ENCODE measurements at regions not wholly inside any gene's neighbourhood (a gene's known extent, or its start where the extent isn't known, plus 50 kb on each side); places are given as distances from the start of the nearest gene placed in this dataset.

DNA sequence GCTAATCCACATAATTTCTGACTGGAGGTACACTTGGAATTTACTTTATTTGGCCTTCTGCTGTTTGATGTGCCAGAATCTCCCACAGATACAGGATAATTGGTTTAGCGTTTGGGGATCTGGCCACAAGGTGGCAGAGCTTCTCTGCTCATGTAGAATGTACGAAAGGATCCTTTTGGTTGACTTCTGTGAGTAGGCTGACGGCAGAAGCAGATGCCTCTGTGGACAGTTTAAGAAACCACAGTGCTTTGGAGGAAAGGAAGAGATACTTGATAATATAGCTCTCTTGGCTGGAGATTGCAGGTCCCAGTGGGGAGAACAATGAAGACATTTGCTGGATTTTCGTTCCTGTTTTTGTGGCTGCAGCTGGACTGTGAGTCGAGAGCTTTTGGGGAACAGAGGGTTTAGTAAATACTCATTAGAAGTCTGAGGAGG, 75.3 kb upstream of the OR4E1 start:
- no peak overlapping the region for H3K4me3 ChIP-seq (ENCODE audit: low read length)
- no peak for DNase-seq (ENCODE audit: low read depth)
- TF ChIP-seq, protein P1, sequence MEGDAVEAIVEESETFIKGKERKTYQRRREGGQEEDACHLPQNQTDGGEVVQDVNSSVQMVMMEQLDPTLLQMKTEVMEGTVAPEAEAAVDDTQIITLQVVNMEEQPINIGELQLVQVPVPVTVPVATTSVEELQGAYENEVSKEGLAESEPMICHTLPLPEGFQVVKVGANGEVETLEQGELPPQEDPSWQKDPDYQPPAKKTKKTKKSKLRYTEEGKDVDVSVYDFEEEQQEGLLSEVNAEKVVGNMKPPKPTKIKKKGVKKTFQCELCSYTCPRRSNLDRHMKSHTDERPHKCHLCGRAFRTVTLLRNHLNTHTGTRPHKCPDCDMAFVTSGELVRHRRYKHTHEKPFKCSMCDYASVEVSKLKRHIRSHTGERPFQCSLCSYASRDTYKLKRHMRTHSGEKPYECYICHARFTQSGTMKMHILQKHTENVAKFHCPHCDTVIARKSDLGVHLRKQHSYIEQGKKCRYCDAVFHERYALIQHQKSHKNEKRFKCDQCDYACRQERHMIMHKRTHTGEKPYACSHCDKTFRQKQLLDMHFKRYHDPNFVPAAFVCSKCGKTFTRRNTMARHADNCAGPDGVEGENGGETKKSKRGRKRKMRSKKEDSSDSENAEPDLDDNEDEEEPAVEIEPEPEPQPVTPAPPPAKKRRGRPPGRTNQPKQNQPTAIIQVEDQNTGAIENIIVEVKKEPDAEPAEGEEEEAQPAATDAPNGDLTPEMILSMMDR (conservative IDR thresholded peaks at IDR 0.05; ENCODE audit: low read depth, low read length): peak; percentile 80

DNA sequence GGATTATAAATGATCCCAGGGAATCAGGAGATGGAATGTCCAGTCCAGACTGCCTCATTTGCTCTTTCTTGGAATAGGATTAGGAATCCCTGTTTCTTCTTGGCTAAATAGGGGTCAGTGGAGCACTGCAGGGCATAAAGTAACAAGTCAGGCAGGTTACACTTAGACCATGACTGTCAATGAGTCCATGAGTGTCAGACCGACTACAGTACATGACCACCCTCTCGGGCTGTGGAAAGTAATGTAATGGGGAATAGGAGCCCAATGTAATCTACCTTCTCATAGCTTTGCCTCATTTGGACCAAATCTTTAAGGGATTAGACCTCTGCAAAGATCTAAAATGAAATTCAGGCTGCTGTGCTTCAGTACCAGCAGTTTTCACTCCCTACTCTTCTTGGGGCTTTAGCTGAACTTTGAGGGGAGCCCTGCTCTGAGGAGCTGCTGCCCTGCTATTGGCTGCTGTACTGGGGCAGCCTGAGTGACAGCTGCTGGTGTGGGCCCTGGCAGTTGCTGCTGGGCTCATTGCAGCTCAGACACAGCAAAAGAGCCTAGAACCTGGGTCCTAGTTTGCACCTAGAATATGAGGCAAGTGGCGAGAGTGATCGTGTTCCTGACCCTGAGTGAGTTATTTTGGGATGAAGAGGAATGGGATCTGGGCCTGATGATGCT, 62.2 kb upstream of the OR4E1 start:
- no peak for DNase-seq (ENCODE audit: low read depth)
- TF ChIP-seq, protein P1 (conservative IDR thresholded peaks at IDR 0.05; ENCODE audit: low read depth, low read length): no peak
- H3K4me3 ChIP-seq (ENCODE audit: low read length): no peak overlapping the region

DNA sequence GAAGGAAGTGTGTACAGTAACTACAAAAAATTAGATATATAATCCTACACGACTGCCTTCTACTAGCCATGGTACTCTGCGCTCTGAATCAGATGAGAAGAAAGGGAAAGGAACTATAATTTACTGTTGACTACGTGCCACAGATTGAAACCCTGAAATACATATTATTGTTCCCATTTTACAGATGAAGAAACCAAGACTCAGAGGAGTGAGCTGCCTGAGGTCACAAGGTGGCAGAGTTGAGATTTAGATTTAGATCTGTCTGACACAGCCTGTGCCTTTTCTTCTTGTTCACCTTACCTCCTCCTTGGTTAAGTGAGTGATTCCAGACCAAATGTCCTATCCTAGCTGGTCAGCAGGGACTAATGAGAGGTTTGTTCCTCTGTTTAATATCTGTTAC, 61.6 kb upstream of the OR4E1 start:
- DNase-seq (ENCODE audit: low read depth): no peak
- TF ChIP-seq, protein P1 (conservative IDR thresholded peaks at IDR 0.05; ENCODE audit: low read depth, low read length): no peak
- H3K4me3 ChIP-seq (ENCODE audit: low read length): no peak overlapping the region

DNA sequence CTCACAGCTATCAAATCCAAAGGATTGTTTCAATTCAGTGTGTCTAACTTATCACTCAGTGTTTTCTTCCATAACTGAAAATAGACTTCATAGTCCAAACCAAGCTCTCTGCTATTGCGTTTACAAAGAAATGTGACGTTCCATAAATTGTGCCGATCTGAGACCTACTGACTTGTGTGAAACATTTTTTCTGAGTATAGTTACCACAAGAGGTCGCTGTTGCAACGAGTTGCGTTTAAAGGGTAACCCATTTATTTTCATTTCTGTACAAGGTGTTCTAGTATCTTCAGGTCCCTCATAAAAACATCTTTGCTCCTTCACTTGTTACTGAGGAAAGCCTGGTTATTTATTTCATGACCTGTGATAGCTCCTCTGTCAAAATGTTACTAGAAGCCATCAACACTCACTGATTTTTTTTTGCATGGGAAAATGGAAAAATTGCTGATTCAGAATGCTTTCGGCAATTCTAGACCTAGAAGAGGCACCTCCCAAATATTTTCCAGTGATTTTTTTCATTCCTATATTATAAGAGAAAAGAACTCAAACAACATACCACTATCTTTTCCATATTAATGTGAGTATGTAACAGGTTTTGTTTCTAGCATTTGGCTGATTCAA, 60.9 kb upstream of the OR4E1 start:
- TF ChIP-seq, protein P1 (conservative IDR thresholded peaks at IDR 0.05; ENCODE audit: low read depth, low read length): peak; percentile 65
- DNase-seq (ENCODE audit: low read depth): no peak
- H3K4me3 ChIP-seq (ENCODE audit: low read length): no peak overlapping the region

DNA sequence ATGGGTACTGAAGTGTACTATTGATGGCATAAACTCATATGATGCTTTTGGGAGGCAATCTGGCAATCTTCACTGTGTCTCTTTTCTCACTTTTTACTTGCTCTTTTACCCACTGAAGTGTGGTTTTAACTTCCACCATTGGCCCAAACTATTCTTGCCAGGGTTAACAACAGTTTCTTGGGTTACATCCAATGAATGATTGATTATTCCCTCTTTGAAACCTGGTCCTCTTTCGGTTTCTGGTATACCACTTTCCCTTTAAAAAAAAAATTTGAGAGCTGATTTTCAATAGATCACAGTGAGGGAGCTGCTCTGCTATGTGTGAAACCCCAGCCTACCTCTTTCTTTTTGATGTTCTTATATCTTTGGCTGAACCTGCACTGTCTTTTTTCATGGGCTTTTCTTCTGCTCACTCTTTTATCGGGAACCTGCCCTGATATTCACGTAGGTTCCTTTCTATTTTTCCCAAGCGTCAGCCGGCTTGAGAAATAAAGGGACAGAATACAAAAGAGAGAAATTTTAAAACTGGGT, 56.1 kb upstream of the OR4E1 start:
- TF ChIP-seq, protein P1 (conservative IDR thresholded peaks at IDR 0.05; ENCODE audit: low read depth, low read length): no peak
- no peak overlapping the region for H3K4me3 ChIP-seq (ENCODE audit: low read length)

DNA sequence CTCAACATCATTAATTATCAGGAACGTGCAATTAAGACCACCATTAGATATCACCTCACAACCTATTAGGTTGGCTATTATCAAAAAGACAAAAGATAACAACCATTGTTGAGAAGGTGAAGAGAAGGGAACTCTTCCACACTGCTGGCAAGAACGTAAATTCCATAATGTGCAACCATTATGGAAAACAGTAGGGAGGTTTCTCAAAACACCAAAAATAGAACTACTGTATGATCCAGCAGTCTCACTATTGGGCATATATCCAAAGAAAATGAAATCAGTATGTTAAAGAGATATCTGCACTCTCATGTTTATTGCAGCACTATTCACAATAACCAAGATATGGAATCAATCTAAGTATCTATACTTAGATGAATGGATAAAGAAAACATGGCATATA, 51.6 kb upstream of the OR4E1 start:
- no peak overlapping the region for H3K4me3 ChIP-seq (ENCODE audit: low read length)
- no peak for DNase-seq (ENCODE audit: low read depth)
- TF ChIP-seq, protein P1 (conservative IDR thresholded peaks at IDR 0.05; ENCODE audit: low read depth, low read length): no peak

More for the DNA sequence above, 56.1 kb upstream of the OR4E1 start:
- DNase-seq (ENCODE audit: low read depth): no peak

All from retinal pigment epithelial cell (primary cell).